Neuronal stem cell (in vitro differentiated cells): ENCODE measurements at regions not wholly inside any gene's neighbourhood (a gene's known extent, or its start where the extent isn't known, plus 50 kb on each side); places are given as distances from the start of the nearest gene placed in this dataset.

Source experiments
- DNase-seq: peaks from one replicate; pipeline ENCODE4 v3.0.0-alpha.2; 2013; ENCODE audit warnings: low spot score
- H2AFZ ChIP-seq: one replicate; pipeline ENCODE4 v1.6.1; 2013; ENCODE audit warnings: mild to moderate bottlenecking, low read length, inconsistent platforms
- H2AK5ac ChIP-seq: 2 replicates; pipeline ENCODE4 v1.6.1; 2013; ENCODE audit warnings: low read depth, mild to moderate bottlenecking, inconsistent platforms, low read length, moderate library complexity, mixed read lengths
- H2BK120ac ChIP-seq: 2 replicates; pipeline ENCODE4 v1.6.1; 2013; ENCODE audit warnings: low read depth, mild to moderate bottlenecking, inconsistent platforms, low read length, moderate library complexity, mixed read lengths
- H2BK12ac ChIP-seq: one replicate; pipeline ENCODE4 v1.6.1; 2013; ENCODE audit warnings: low read length, inconsistent platforms
- H2BK15ac ChIP-seq: 2 replicates; pipeline ENCODE4 v1.6.1; 2013; ENCODE audit warnings: mild to moderate bottlenecking, low read length, inconsistent platforms, mixed read lengths
- H2BK5ac ChIP-seq: one replicate; pipeline ENCODE4 v1.6.1; 2013; ENCODE audit warnings: inconsistent platforms, mild to moderate bottlenecking, low read length, moderate library complexity
- H3K14ac ChIP-seq: one replicate; pipeline ENCODE4 v1.6.1; 2013; ENCODE audit warnings: low read length, inconsistent platforms
- H3K18ac ChIP-seq: 2 replicates; pipeline ENCODE4 v1.6.1; 2013; ENCODE audit warnings: low read length, inconsistent platforms
- H3K23ac ChIP-seq: 2 replicates; pipeline ENCODE4 v1.6.1; 2013; ENCODE audit warnings: low read depth, mild to moderate bottlenecking, mixed read lengths, low read length, inconsistent platforms; ENCODE audit not compliant: poor library complexity
- H3K27ac ChIP-seq: replicated peaks from 3 replicates; pipeline ENCODE4 v1.5.1; 2013; ENCODE audit warnings: low read length, inconsistent platforms
- H3K27me3 ChIP-seq, 3 experiments: 2 replicates each; pipeline ENCODE4 v1.6.1; 2013; ENCODE audit warnings: low read length in 3 of 3, mild to moderate bottlenecking in 2 of 3, inconsistent platforms in 1 of 3, low read depth in 1 of 3, mixed read lengths in 1 of 3, moderate library complexity in 1 of 3; ENCODE audit not compliant: control insufficient read depth in 3 of 3, insufficient read depth in 3 of 3
- H3K36me3 ChIP-seq, 2 donors: replicated peaks in 1 of 2; 2 replicates each; pipeline ENCODE4 v1.6.1; 2013; ENCODE audit warnings: low read length in 2 of 2; ENCODE audit not compliant: control insufficient read depth in 2 of 2, insufficient read depth in 2 of 2
- H3K4ac ChIP-seq: 2 replicates; pipeline ENCODE4 v1.6.1; 2013; ENCODE audit warnings: inconsistent platforms, mild to moderate bottlenecking, low read length, moderate library complexity
- H3K4me1 ChIP-seq, 2 donors: 1 replicate in 1 of 2; 2 replicates in 1 of 2; pipeline ENCODE4 v1.6.1; 2013; ENCODE audit warnings: low read length in 2 of 2, low read depth in 1 of 2; ENCODE audit not compliant: control insufficient read depth in 2 of 2, insufficient read depth in 1 of 2
- H3K4me2 ChIP-seq: one replicate; pipeline ENCODE4 v1.6.1; 2013; ENCODE audit warnings: mild to moderate bottlenecking, low read length, inconsistent platforms; ENCODE audit not compliant: insufficient read depth, poor library complexity, severe bottlenecking
- H3K4me3 ChIP-seq, 2 donors: 2 replicates each; pipeline ENCODE4 v1.5.1; 2013; ENCODE audit warnings: low read length in 2 of 2, mild to moderate bottlenecking in 2 of 2, inconsistent platforms in 1 of 2, moderate library complexity in 1 of 2
- H3K79me1 ChIP-seq: one replicate; pipeline ENCODE4 v1.6.1; 2013; ENCODE audit warnings: low read depth, mild to moderate bottlenecking, inconsistent platforms, low read length, moderate library complexity
- H3K9ac ChIP-seq: one replicate; pipeline ENCODE4 v1.6.1; 2013; ENCODE audit warnings: mild to moderate bottlenecking, low read depth, low read length, inconsistent platforms; ENCODE audit not compliant: poor library complexity
- H3K9me3 ChIP-seq, 2 donors: replicated peaks in 1 of 2; 2 replicates each; pipeline versions ENCODE3 to v1.6.1; 2013; ENCODE audit warnings: low read length in 2 of 2, mild to moderate bottlenecking in 2 of 2, inconsistent platforms in 1 of 2, low read depth in 1 of 2, mixed read lengths in 1 of 2, moderate library complexity in 1 of 2; ENCODE audit not compliant: control insufficient read depth in 2 of 2, insufficient read depth in 1 of 2
- H4K8ac ChIP-seq: one replicate; pipeline ENCODE4 v1.6.1; 2013; ENCODE audit warnings: low read depth, mild to moderate bottlenecking, inconsistent platforms, low read length, moderate library complexity
- H4K91ac ChIP-seq: one replicate; pipeline ENCODE4 v1.6.1; 2013; ENCODE audit warnings: low read length, low read depth, mild to moderate bottlenecking, inconsistent platforms; ENCODE audit not compliant: poor library complexity
- WGBS, 2 donors: extraction: QIAGEN DNeasy Blood & Tissue Kit; methylation state at CpG; one replicate each; pipeline ENCODE4 v1.1.7; 2013; ENCODE audit warnings: missing lambda C conversion rate in 2 of 2, mixed read lengths in 1 of 2; ENCODE audit not compliant: insufficient read length in 2 of 2, insufficient replicate concordance in 1 of 2; ENCODE audit errors: extremely low coverage in 2 of 2; 5-methylcytosine and 5-hydroxymethylcytosine counted together

DNA sequence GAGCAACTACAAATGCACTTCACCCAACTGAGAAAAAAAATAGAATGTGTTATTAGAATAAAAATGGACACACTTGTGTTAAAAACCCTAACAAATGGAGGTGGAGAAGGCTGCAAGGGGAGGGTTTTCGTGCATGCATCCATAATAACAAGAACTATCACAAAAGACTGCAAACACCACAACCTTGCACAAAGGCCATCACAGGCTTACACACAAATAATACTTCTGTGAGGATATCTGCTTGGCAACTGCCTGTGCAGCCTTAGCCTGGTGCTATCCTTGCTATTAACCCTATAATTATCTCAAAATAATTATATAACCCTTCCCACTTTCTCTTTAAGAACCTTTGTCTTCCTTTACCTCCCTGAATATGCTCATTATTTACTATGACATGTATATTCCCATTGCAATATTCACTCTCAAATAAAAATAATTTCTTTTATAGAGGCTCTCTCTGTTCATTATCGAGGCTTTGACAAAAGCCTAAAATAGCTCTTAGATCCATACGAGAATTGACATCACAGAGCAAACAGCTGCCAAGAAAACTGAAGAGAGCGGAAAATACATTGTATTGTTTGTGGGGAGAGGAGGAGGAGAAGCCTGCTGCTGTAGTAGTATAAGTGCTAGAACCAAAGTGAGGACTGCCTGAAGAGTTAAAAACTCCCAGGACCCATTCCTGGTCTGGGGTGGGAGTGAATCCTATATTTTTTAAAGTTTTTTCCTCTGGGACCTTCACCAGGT is 1768.7 kb downstream of the BRINP3 start:
- Histone ChIP-seq H2BK15ac (no peak overlapping the region), H3K79me1 (no peaks in the 10 kb centered on the region), H2BK5ac (no peak overlapping the region), H2BK12ac (no peak overlapping the region), H2BK120ac (no peak overlapping the region), H3K9ac (no peak overlapping the region), H2AFZ (peak overlapping the region; percentile 80), H3K9me3 (no peaks in the 10 kb centered on the region), H3K14ac (no peak overlapping the region), H3K27ac (no peak overlapping the region), H4K91ac (no peak overlapping the region), H3K27me3 (no peaks in the 10 kb centered on the region), H3K4me2 (no peak overlapping the region), H4K8ac (no peak overlapping the region), H3K18ac (no peak overlapping the region), H3K36me3 (no peaks in the 10 kb centered on the region), H3K4me1 (peaks cover 0 to 7% of the 10 kb centered on the region in 2 donors), H2AK5ac (no peak overlapping the region), H3K4me3 (no peak overlapping the region), H3K23ac (no peak overlapping the region), H3K4ac (no peak overlapping the region)
- DNase-seq, result no peak
- WGBS, 2 donors, result no CpG with 5 or more reads among the region's 4 CpGs

DNA sequence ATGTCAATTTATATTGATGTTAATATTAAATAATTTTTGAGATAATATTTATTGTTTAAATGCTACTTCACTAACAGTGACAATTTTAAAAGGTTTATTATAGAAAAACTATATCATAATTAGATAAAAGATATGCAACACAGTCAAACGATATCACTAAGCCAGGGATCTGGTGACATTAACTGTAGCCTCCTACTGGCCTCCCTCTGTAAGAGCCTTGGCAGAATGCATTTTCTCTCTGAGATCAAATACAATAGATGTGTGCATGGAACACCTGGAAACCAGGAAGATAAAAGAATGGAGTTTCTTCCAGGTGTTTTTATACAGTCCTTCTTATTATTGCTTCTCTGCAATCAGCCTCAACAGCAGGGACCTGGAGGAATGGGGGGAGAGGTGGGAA is 1762.1 kb downstream of the BRINP3 start:
- H3K9ac ChIP-seq, result no peak overlapping the region
- no peak overlapping the region for H2BK5ac ChIP-seq
- no peak for DNase-seq
- H3K9me3 ChIP-seq, result no peaks in the 10 kb centered on the region
- H2BK15ac ChIP-seq, result no peak overlapping the region
- WGBS, 2 donors, result no CpG with 5 or more reads among the region's 1 CpG
- H3K36me3 ChIP-seq, result no peaks in the 10 kb centered on the region
- H3K14ac ChIP-seq, result no peak overlapping the region
- no peak overlapping the region for H2BK12ac ChIP-seq
- no peak overlapping the region for H2AK5ac ChIP-seq
- no peak overlapping the region for H4K91ac ChIP-seq
- H3K4me2 ChIP-seq, result no peak overlapping the region
- no peak overlapping the region for H3K18ac ChIP-seq
- H3K4me1 ChIP-seq, result no peaks in the 10 kb centered on the region
- no peak overlapping the region for H2BK120ac ChIP-seq
- H3K79me1 ChIP-seq, result no peaks in the 10 kb centered on the region
- no peak overlapping the region for H3K4ac ChIP-seq
- H2AFZ ChIP-seq, result no peak overlapping the region
- no peak overlapping the region for H4K8ac ChIP-seq
- H3K4me3 ChIP-seq, result no peak overlapping the region
- no peak overlapping the region for H3K23ac ChIP-seq
- no peak overlapping the region for H3K27ac ChIP-seq
- H3K27me3 ChIP-seq, result no peaks in the 10 kb centered on the region

DNA sequence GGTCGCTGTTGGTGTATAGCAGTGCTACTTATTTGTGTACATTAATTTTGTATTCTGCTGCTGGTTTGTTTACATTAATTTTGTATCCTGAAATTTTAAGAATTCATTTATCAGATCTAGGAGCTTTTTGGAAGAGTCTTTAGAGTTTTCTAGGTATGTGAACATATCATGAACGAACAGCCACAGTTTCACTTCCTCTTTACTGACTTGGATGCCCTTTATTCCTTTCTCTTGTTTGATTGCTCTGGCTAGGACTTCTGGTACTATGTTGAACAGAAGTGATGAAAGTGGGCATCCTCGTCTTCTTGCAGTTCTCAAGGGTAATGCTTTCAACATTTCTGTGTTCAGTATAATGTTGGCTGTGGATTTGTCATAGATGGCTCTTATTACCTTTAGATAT is 1757.9 kb downstream of the BRINP3 start:
- H4K8ac ChIP-seq, result no peak overlapping the region
- no peak overlapping the region for H3K18ac ChIP-seq
- no peak overlapping the region for H2BK120ac ChIP-seq
- no peak for DNase-seq
- H3K4ac ChIP-seq, result no peak overlapping the region
- no peak overlapping the region for H4K91ac ChIP-seq
- H3K27ac ChIP-seq, result no peak overlapping the region
- H2BK15ac ChIP-seq, result no peak overlapping the region
- no peak overlapping the region for H2AK5ac ChIP-seq
- H3K79me1 ChIP-seq, result no peaks in the 10 kb centered on the region
- H2BK12ac ChIP-seq, result no peak overlapping the region
- no peaks in the 10 kb centered on the region for H3K27me3 ChIP-seq
- no peak overlapping the region for H3K14ac ChIP-seq
- H3K9me3 ChIP-seq, result no peaks in the 10 kb centered on the region
- no peak overlapping the region for H3K4me2 ChIP-seq
- H2AFZ ChIP-seq, result no peak overlapping the region
- H3K36me3 ChIP-seq, result no peaks in the 10 kb centered on the region
- no peak overlapping the region for H3K4me3 ChIP-seq
- H3K4me1 ChIP-seq, result no peaks in the 10 kb centered on the region
- no peak overlapping the region for H2BK5ac ChIP-seq
- no peak overlapping the region for H3K23ac ChIP-seq
- no CpG with 5 or more reads among the region's 3 CpGs for WGBS, 2 donors
- H3K9ac ChIP-seq, result no peak overlapping the region

DNA sequence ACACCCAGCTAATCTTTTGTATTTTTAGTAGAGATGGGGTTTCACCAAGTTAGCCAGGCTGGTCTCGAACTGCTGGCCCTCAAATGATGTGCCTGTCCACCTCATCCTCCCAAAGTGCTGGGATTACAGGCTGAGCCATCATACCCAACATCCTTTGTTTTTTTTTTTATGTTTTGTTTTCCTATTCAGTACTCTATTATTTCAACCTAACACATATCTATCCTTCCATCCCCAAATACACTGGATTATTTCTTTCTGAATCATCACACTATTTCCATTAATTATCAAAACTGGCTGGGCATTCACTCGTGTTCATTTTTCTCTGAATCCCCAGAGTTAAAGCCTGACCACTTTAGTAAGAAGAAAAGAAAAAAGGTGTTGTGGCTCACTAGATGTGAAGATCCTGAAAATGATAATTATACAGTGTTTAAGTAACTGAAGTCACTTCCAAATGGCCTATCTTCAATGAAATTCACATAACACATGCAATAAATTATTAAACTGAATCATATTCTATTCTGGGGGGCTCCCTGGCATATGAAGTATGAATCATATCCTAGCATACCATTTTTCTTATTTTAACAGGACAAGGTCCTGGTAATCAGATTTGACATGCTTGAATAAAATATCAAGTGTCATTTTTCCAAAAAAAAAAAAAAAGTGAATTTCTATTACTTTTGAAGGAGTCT is 1754.2 kb downstream of the BRINP3 start:
- no CpG with 5 or more reads among the region's 2 CpGs for whole genome bisulfite sequencing, 2 donors
- no peak overlapping the region for H2AFZ ChIP-seq
- H3K14ac ChIP-seq, result no peak overlapping the region
- H3K27me3 ChIP-seq, result no peaks in the 10 kb centered on the region
- no peak overlapping the region for H3K9ac ChIP-seq
- no peak overlapping the region for H3K4ac ChIP-seq
- H4K8ac ChIP-seq, result no peak overlapping the region
- H3K79me1 ChIP-seq, result no peaks in the 10 kb centered on the region
- DNase-seq, result no peak
- no peak overlapping the region for H3K18ac ChIP-seq
- H2BK12ac ChIP-seq, result no peak overlapping the region
- H2AK5ac ChIP-seq, result no peak overlapping the region
- H3K4me3 ChIP-seq, result no peak overlapping the region
- no peak overlapping the region for H2BK120ac ChIP-seq
- no peak overlapping the region for H3K23ac ChIP-seq
- no peak overlapping the region for H3K27ac ChIP-seq
- no peak overlapping the region for H4K91ac ChIP-seq
- H2BK5ac ChIP-seq, result no peak overlapping the region
- no peak overlapping the region for H2BK15ac ChIP-seq
- no peak overlapping the region for H3K4me2 ChIP-seq
- no peaks in the 10 kb centered on the region for H3K9me3 ChIP-seq
- H3K4me1 ChIP-seq, result no peaks in the 10 kb centered on the region
- H3K36me3 ChIP-seq, result no peaks in the 10 kb centered on the region
